PC-3 (cell line): ENCODE measurements at regions not wholly inside any gene's neighbourhood (a gene's known extent, or its start where the extent isn't known, plus 50 kb on each side); places are given as distances from the start of the nearest gene placed in this dataset.

Source experiments
- CTCF ChIP-seq: fragments of 300-600 bp; sonication (generic); conservative IDR thresholded peaks from 2 replicates; pipeline ENCODE4 v1.5.1; 2017; ENCODE audit warnings: antibody characterized with exemption, low read depth, mild to moderate bottlenecking, low read length
- EZH2 ChIP-seq: fragments of 300-600 bp; sonication (generic); IDR thresholded peaks from one replicate; pipeline ENCODE4 v1.6.1; 2017; ENCODE audit warnings: antibody characterized with exemption, mild to moderate bottlenecking, low read length; ENCODE audit not compliant: unreplicated experiment
- EZH2phosphoT487 ChIP-seq: fragments of 300-600 bp; sonication (generic); IDR thresholded peaks from 2 replicates; pipeline ENCODE4 v1.6.1; 2018; ENCODE audit warnings: mild to moderate bottlenecking, antibody characterized with exemption, low read length, borderline replicate concordance

- TF ChIP-seq EZH2 (no peak), EZH2phosphoT487 (no peak), CTCF (no peak)
Measured at GRCh38 chr16:17835118-17835876, 364.5 kb upstream of the XYLT1 start.
